Astrocyte (in vitro differentiated cells and primary cell): ENCODE measurements at regions not wholly inside any gene's neighbourhood (a gene's known extent, or its start where the extent isn't known, plus 50 kb on each side); places are given as distances from the start of the nearest gene placed in this dataset.

Source experiments
- DNase-seq: peaks from one replicate; pipeline ENCODE4 v3.0.0-alpha.2; 2010; ENCODE audit warnings: low read depth
- FAIRE-seq: peaks from 2 replicates; lab custom pipeline; 2011; peaks lifted over from hg19 to GRCh38; lab: Jason Lieb, UNC
- H2AFZ ChIP-seq: 2 replicates; pipeline ENCODE4 v1.6.0; 2012; ENCODE audit warnings: low read depth, low read length, inconsistent platforms
- H3K27ac ChIP-seq: 2 replicates; pipeline ENCODE4 v1.5.1; 2011; ENCODE audit warnings: low read depth, low read length, inconsistent platforms
- H3K27me3 ChIP-seq: 2 replicates; pipeline ENCODE4 v1.6.0; 2011; ENCODE audit warnings: low read length, inconsistent platforms; ENCODE audit not compliant: insufficient read depth
- H3K36me3 ChIP-seq: 2 replicates; pipeline ENCODE4 v1.5.1; 2011; ENCODE audit warnings: low read length, inconsistent platforms; ENCODE audit not compliant: insufficient read depth
- H3K4me1 ChIP-seq: 2 replicates; pipeline ENCODE4 v1.5.1; 2011; ENCODE audit warnings: low read length, inconsistent platforms; ENCODE audit not compliant: insufficient read depth
- H3K4me2 ChIP-seq: 2 replicates; pipeline ENCODE4 v1.6.0; 2012; ENCODE audit warnings: low read length, inconsistent platforms
- H3K4me3 ChIP-seq: 2 replicates; pipeline ENCODE4 v1.5.1; 2011; ENCODE audit warnings: low read depth, mild to moderate bottlenecking, low read length, inconsistent platforms; ENCODE audit not compliant: insufficient read depth
- H3K79me2 ChIP-seq: 2 replicates; pipeline ENCODE4 v1.6.0; 2012; ENCODE audit warnings: mild to moderate bottlenecking, low read length, inconsistent platforms; ENCODE audit not compliant: insufficient read depth
- H3K9ac ChIP-seq: 2 replicates; pipeline ENCODE4 v1.6.0; 2012; ENCODE audit warnings: mild to moderate bottlenecking, low read length, inconsistent platforms
- H3K9me3 ChIP-seq: 2 replicates; pipeline ENCODE4 v1.5.1; 2012; ENCODE audit warnings: low read depth, mild to moderate bottlenecking, low read length, inconsistent platforms; ENCODE audit not compliant: insufficient read depth
- H4K20me1 ChIP-seq: 2 replicates; pipeline ENCODE4 v1.6.0; 2012; ENCODE audit warnings: low read length, inconsistent platforms; ENCODE audit not compliant: insufficient read depth
- H3K27ac Mint-ChIP-seq: one replicate; pipeline ENCODE4 v1.8.0; 2021; ENCODE audit warnings: mild to moderate bottlenecking, mixed read lengths; ENCODE audit not compliant: unreplicated experiment
- H3K27me3 Mint-ChIP-seq: one replicate; pipeline ENCODE4 v1.8.0; 2021; ENCODE audit warnings: low read depth, mixed read lengths; ENCODE audit not compliant: unreplicated experiment
- H3K36me3 Mint-ChIP-seq: one replicate; pipeline ENCODE4 v1.8.0; 2021; ENCODE audit warnings: low read depth, mixed read lengths; ENCODE audit not compliant: unreplicated experiment
- H3K4me1 Mint-ChIP-seq: one replicate; pipeline ENCODE4 v1.8.0; 2021; ENCODE audit warnings: low read depth, mixed read lengths; ENCODE audit not compliant: unreplicated experiment
- H3K4me3 Mint-ChIP-seq: one replicate; pipeline ENCODE4 v1.8.0; 2021; ENCODE audit warnings: mild to moderate bottlenecking, moderate library complexity, mixed read lengths; ENCODE audit not compliant: unreplicated experiment
- H3K9me3 Mint-ChIP-seq: one replicate; pipeline ENCODE4 v1.8.0; 2021; ENCODE audit warnings: mild to moderate bottlenecking, mixed read lengths; ENCODE audit not compliant: unreplicated experiment
- EZH2 ChIP-seq: IDR thresholded peaks from 2 replicates; pipeline ENCODE4 v1.6.1; 2012; ENCODE audit warnings: mild to moderate bottlenecking, low read length, inconsistent platforms; ENCODE audit not compliant: insufficient read depth
- TF ChIP-seq, protein P1 (sequence below): IDR thresholded peaks from 2 replicates; pipeline ENCODE4 v1.5.1; 2011; ENCODE audit warnings: low read depth, mild to moderate bottlenecking, inconsistent platforms, low read length, moderate library complexity; ENCODE audit not compliant: insufficient read depth

DNA sequence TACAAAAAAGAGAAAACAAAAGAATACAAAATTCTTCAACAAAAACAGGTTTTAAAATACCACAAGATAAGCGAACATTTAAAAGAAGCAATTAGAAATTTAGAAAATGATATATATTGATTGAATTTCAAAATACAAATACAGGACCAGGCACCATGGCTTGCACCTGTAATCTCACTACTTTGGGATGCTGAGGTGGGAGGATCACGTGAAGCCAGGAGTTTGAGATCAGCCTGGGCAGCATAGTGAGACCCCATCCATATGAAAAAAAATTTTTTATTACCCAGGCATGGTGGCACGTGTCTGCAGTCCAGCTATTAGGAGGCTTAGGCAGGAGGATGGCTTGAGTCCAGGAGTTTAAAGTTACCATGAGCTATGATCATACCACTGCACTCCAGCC is 109.9 kb upstream of the SLC30A5 start:
- Mint-ChIP-seq H3K36me3 (no peaks in the 10 kb centered on the region), H3K4me1 (no peaks in the 10 kb centered on the region), H3K27ac (no peak overlapping the region), H3K9me3 (no peaks in the 10 kb centered on the region), H3K4me3 (no peak overlapping the region), H3K27me3 (no peaks in the 10 kb centered on the region)
- Histone ChIP-seq H3K4me3 (no peak overlapping the region), H3K36me3 (no peaks in the 10 kb centered on the region), H3K4me2 (no peak overlapping the region), H3K27me3 (peaks cover under 1% of the 10 kb centered on the region), H3K27ac (no peak overlapping the region), H4K20me1 (no peaks in the 10 kb centered on the region), H2AFZ (no peak overlapping the region), H3K79me2 (no peaks in the 10 kb centered on the region), H3K9me3 (no peaks in the 10 kb centered on the region), H3K9ac (no peak overlapping the region), H3K4me1 (no peaks in the 10 kb centered on the region)
- no peak for DNase-seq
- FAIRE-seq: no peak
- TF ChIP-seq, protein P1, sequence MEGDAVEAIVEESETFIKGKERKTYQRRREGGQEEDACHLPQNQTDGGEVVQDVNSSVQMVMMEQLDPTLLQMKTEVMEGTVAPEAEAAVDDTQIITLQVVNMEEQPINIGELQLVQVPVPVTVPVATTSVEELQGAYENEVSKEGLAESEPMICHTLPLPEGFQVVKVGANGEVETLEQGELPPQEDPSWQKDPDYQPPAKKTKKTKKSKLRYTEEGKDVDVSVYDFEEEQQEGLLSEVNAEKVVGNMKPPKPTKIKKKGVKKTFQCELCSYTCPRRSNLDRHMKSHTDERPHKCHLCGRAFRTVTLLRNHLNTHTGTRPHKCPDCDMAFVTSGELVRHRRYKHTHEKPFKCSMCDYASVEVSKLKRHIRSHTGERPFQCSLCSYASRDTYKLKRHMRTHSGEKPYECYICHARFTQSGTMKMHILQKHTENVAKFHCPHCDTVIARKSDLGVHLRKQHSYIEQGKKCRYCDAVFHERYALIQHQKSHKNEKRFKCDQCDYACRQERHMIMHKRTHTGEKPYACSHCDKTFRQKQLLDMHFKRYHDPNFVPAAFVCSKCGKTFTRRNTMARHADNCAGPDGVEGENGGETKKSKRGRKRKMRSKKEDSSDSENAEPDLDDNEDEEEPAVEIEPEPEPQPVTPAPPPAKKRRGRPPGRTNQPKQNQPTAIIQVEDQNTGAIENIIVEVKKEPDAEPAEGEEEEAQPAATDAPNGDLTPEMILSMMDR: no peak
- TF ChIP-seq EZH2: no peak

DNA sequence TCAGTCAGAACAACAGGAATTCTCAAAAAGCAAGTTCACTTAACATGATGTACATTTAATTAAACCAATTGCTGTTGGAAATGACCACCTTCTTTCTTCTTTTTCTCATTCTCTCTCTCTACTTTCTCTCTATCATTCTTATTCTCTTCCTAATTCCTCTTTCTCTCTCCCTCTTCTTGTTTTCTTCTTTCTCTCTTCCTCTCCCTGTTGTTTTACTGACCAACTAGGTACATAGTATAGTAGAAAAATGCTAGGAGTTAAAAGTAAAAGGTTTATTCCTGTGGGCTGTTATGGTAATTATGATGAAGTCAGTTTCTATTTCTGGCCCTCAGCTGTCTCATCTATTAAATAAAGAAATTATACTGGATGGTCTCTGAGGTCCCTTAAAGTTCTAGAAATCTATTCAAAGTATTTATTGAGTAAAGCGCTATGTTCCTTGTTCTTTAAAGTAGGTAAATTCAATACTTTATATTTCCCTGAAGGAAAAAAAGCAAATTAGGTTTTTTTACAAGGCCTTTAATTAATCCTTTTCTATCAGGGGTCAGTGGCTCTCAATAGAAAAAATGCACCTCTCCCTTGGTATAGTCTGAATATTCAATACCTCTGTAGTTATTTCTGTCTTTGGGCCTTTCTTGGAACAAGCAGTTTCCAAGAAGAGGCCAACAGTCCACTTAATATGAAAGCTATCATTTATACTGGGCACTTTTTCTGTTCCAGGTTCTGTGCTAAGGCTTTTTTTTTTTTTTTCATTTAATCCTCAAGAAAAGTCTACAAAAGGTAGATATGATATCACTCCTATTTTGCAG is 102.3 kb upstream of the SLC30A5 start:
- Mint-ChIP-seq H3K4me1 (peaks cover 4% of the 10 kb centered on the region), H3K27ac (no peak overlapping the region), H3K27me3 (no peaks in the 10 kb centered on the region), H3K36me3 (no peaks in the 10 kb centered on the region), H3K9me3 (no peaks in the 10 kb centered on the region), H3K4me3 (no peak overlapping the region)
- FAIRE-seq (no peak), DNase-seq (no peak)
- Histone ChIP-seq H3K27me3 (peaks cover 3% of the 10 kb centered on the region), H4K20me1 (no peaks in the 10 kb centered on the region), H3K4me2 (no peak overlapping the region), H3K9ac (no peak overlapping the region), H2AFZ (no peak overlapping the region), H3K4me1 (no peaks in the 10 kb centered on the region), H3K36me3 (no peaks in the 10 kb centered on the region), H3K79me2 (no peaks in the 10 kb centered on the region), H3K9me3 (no peaks in the 10 kb centered on the region), H3K27ac (no peak overlapping the region), H3K4me3 (no peak overlapping the region)
- TF ChIP-seq, protein P1: no peak
- no peak for TF ChIP-seq EZH2

DNA sequence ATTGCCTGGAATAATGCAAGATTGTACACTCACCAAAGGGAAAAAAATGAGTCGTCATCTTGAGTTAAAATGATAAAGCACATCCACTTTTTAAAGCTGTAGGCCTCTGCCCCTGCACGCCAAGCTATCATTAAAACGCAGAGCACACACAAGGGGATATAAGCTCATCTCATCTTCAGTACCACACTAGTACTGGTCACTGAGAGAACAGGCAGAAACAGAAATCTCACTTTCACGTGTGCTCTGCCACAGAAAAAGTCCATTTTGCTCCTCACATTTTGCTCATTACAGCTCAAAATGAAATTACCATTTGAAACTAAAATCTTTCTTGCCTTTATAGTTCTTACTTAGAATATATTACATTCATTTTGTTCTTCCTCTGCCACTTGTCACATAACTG is 99.2 kb upstream of the SLC30A5 start:
- Histone ChIP-seq H2AFZ (no peak overlapping the region), H3K4me3 (no peak overlapping the region), H3K9ac (no peak overlapping the region), H4K20me1 (no peaks in the 10 kb centered on the region), H3K79me2 (no peaks in the 10 kb centered on the region), H3K36me3 (no peaks in the 10 kb centered on the region), H3K27ac (no peak overlapping the region), H3K4me1 (no peaks in the 10 kb centered on the region), H3K9me3 (no peaks in the 10 kb centered on the region), H3K4me2 (no peak overlapping the region), H3K27me3 (no peaks in the 10 kb centered on the region)
- TF ChIP-seq, protein P1: no peak
- no peak for TF ChIP-seq EZH2
- Mint-ChIP-seq H3K4me3 (no peak overlapping the region), H3K4me1 (peaks cover 4% of the 10 kb centered on the region), H3K27ac (no peak overlapping the region), H3K36me3 (no peaks in the 10 kb centered on the region), H3K9me3 (no peaks in the 10 kb centered on the region), H3K27me3 (no peaks in the 10 kb centered on the region)
- no peak for FAIRE-seq
- DNase-seq: no peak
